OCI-LY7 (cell line): ENCODE measurements at regions not wholly inside any gene's neighbourhood (a gene's known extent, or its start where the extent isn't known, plus 50 kb on each side); places are given as distances from the start of the nearest gene placed in this dataset.

Experiments used
- BruUV-seq: library from RNA; stranded (reverse); fragments of 400-500 nt; replicated peaks from 2 replicates; lab custom pipeline; 2021; lab: Mats Ljungman, UMichigan
- CTCF ChIA-PET: fragments of 300-600 bp; sonication (Branson Sonifier 250); formaldehyde crosslinking; loops from one replicate; lab custom pipeline; 2022; ENCODE audit warnings: antibody characterized with exemption; ENCODE audit not compliant: unreplicated experiment; lab: Charles Lee
- POLR2A ChIA-PET: fragments of 300-600 bp; sonication (Branson Sonifier 250); formaldehyde crosslinking; loops from one replicate; lab custom pipeline; 2022; ENCODE audit warnings: antibody characterized with exemption; lab: Charles Lee
- DNase-seq: peaks from one replicate; pipeline ENCODE4 v3.0.0-alpha.2; 2015; ENCODE audit warnings: low spot score
- H2AFZ ChIP-seq: fragments of 200-600 bp; sonication (generic), shearing (Covaris generic); 2 replicates; pipeline ENCODE4 v1.6.1; 2014; ENCODE audit warnings: mild to moderate bottlenecking, antibody characterized with exemption, low read length, moderate library complexity
- H3K27ac ChIP-seq: fragments of 200-600 bp; sonication (generic); 2 replicates; pipeline ENCODE4 v1.5.1; 2014; ENCODE audit warnings: mixed run types, low read depth, mild to moderate bottlenecking, moderate library complexity, low read length, inconsistent platforms; ENCODE audit not compliant: poor library complexity, severe bottlenecking
- H3K36me3 ChIP-seq: fragments of 200-600 bp; sonication (generic); 2 replicates; pipeline ENCODE4 v1.6.1; 2014; ENCODE audit warnings: mild to moderate bottlenecking, antibody characterized with exemption, low read length, moderate library complexity, mixed read lengths; ENCODE audit not compliant: insufficient read depth
- H3K4me1 ChIP-seq: fragments of 200-600 bp; sonication (generic); 2 replicates; pipeline ENCODE4 v1.5.1; 2014; ENCODE audit warnings: mild to moderate bottlenecking, low read length; ENCODE audit not compliant: insufficient read depth, poor library complexity, severe bottlenecking
- H3K4me2 ChIP-seq: fragments of 200-600 bp; sonication (generic); 2 replicates; pipeline ENCODE4 v1.6.1; 2014; ENCODE audit warnings: mild to moderate bottlenecking, low read length
- H3K4me3 ChIP-seq: fragments of 200-600 bp; sonication (generic); 2 replicates; pipeline ENCODE4 v1.5.1; 2014; ENCODE audit warnings: mild to moderate bottlenecking, low read depth, low read length; ENCODE audit not compliant: poor library complexity, severe bottlenecking
- H3K79me2 ChIP-seq: fragments of 200-600 bp; sonication (generic); 2 replicates; pipeline ENCODE4 v1.6.1; 2016; ENCODE audit warnings: low read depth, mild to moderate bottlenecking, low read length, moderate library complexity, mixed read lengths; ENCODE audit not compliant: insufficient read depth
- H3K9me2 ChIP-seq: fragments of 200-600 bp; sonication (generic); 2 replicates; pipeline ENCODE4 v1.6.1; 2016; ENCODE audit warnings: mild to moderate bottlenecking, low read length, mixed read lengths; ENCODE audit not compliant: insufficient read depth
- H3K9me3 ChIP-seq: fragments of 200-600 bp; sonication (generic); 2 replicates; pipeline ENCODE4 v1.6.1; 2014; ENCODE audit warnings: mild to moderate bottlenecking, mixed run types, low read length, mixed read lengths
- H4K20me1 ChIP-seq: fragments of 200-600 bp; sonication (generic); 2 replicates; pipeline ENCODE4 v1.6.1; 2014; ENCODE audit warnings: mild to moderate bottlenecking, antibody characterized with exemption, low read length, moderate library complexity, mixed read lengths; ENCODE audit not compliant: insufficient read depth
- CTCF ChIP-seq: fragments of 200-600 bp; sonication (generic); conservative IDR thresholded peaks from 2 replicates; pipeline ENCODE4 v1.5.1; 2014; ENCODE audit warnings: mild to moderate bottlenecking, antibody characterized with exemption, low read length, moderate library complexity, mixed read lengths
- EZH2phosphoT487 ChIP-seq: fragments of 200-600 bp; sonication (generic); IDR thresholded peaks from 2 replicates; pipeline ENCODE4 v1.6.1; 2018; ENCODE audit warnings: low read depth, borderline replicate concordance, mild to moderate bottlenecking, mixed run types, antibody characterized with exemption, low read length, moderate library complexity, mixed read lengths
- intact Hi-C: fragments of 100-400 bp; cut with micrococcal nuclease; formaldehyde crosslinking; loops from one replicate; pipeline ENCODE4 v1.10.0; 2022; ENCODE audit not compliant: unreplicated experiment

GRCh38 chr10:70939441-70940003, 51.2 kb upstream of the PCBD1 start:
- CTCF ChIA-PET = interaction anchor here (0.6 kb wide), 1 partner anchor 62 kb away, joined by 4 read pairs; no protein-coding TSS in a partner anchor
- BruUV-seq = no TSS peak

GRCh38 chr10:70940834-70941568, 52.6 kb upstream of the PCBD1 start:
- H3K9me3 ChIP-seq = no peaks in the 10 kb centered on the region
- H3K9me2 ChIP-seq = no peaks in the 10 kb centered on the region
- no peaks in the 10 kb centered on the region for H4K20me1 ChIP-seq
- CTCF ChIA-PET = interaction anchor here (0.5 to 0.6 kb wide), 2 partner anchors 81 to 197 kb away, joined by 3 to 4 read pairs; no protein-coding TSS in a partner anchor
- H3K27ac ChIP-seq = no peak overlapping the region
- POLR2A ChIA-PET = no interaction called here
- intact Hi-C loops = no loop called here
- H3K4me3 ChIP-seq = no peak overlapping the region
- BruUV-seq = no TSS peak
- no peak overlapping the region for H2AFZ ChIP-seq
- H3K4me1 ChIP-seq = no peaks in the 10 kb centered on the region
- no peak for DNase-seq
- H3K79me2 ChIP-seq = no peaks in the 10 kb centered on the region
- H3K4me2 ChIP-seq = no peak overlapping the region
- H3K36me3 ChIP-seq = no peaks in the 10 kb centered on the region
- TF ChIP-seq CTCF (no peak), EZH2phosphoT487 (no peak)

More at GRCh38 chr10:70939441-70940003, 51.2 kb upstream of the PCBD1 start:
- no peak overlapping the region for H3K27ac ChIP-seq
- no peaks in the 10 kb centered on the region for H4K20me1 ChIP-seq
- H3K36me3 ChIP-seq = no peaks in the 10 kb centered on the region
- H3K4me1 ChIP-seq = no peaks in the 10 kb centered on the region
- no peak overlapping the region for H2AFZ ChIP-seq
- H3K4me3 ChIP-seq = no peak overlapping the region
- H3K4me2 ChIP-seq = no peak overlapping the region
- no peaks in the 10 kb centered on the region for H3K9me2 ChIP-seq
- H3K79me2 ChIP-seq = no peaks in the 10 kb centered on the region
- POLR2A ChIA-PET = no interaction called here
- DNase-seq = no peak
- TF ChIP-seq CTCF (no peak), EZH2phosphoT487 (no peak)
- intact Hi-C loops = no loop called here
- no peaks in the 10 kb centered on the region for H3K9me3 ChIP-seq

GRCh38 chr10:70942125-70942524, 53.8 kb upstream of the PCBD1 start:
- BruUV-seq = no TSS peak
- H2AFZ ChIP-seq = no peak overlapping the region
- CTCF ChIA-PET = no interaction called here

More at GRCh38 chr10:70942125-70942524, 53.8 kb upstream of the PCBD1 start:
- no peaks in the 10 kb centered on the region for H4K20me1 ChIP-seq
- no peak for TF ChIP-seq CTCF
- TF ChIP-seq EZH2phosphoT487 = no peak
- H3K36me3 ChIP-seq = no peaks in the 10 kb centered on the region
- H3K27ac ChIP-seq = no peak overlapping the region
- intact Hi-C loops = no loop called here
- DNase-seq = no peak
- POLR2A ChIA-PET = no interaction called here
- no peaks in the 10 kb centered on the region for H3K79me2 ChIP-seq
- no peak overlapping the region for H3K4me2 ChIP-seq
- no peaks in the 10 kb centered on the region for H3K9me3 ChIP-seq
- H3K9me2 ChIP-seq = no peaks in the 10 kb centered on the region
- H3K4me3 ChIP-seq = no peak overlapping the region
- no peaks in the 10 kb centered on the region for H3K4me1 ChIP-seq
